GM12864 (cell line): ENCODE measurements at regions not wholly inside any gene's neighbourhood (a gene's known extent, or its start where the extent isn't known, plus 50 kb on each side); places are given as distances from the start of the nearest gene placed in this dataset.

ENCODE experiments used
- DNase-seq: peaks from one replicate; pipeline ENCODE4 v3.0.0-alpha.2; 2011; ENCODE audit warnings: low read depth
- H3K4me3 ChIP-seq: 2 replicates; pipeline ENCODE4 v1.5.1; 2011; ENCODE audit warnings: mild to moderate bottlenecking, low read depth, low read length, control low read depth
- CTCF ChIP-seq: IDR thresholded peaks from 2 replicates; pipeline ENCODE4 v1.5.1; 2011; ENCODE audit warnings: low read depth, mild to moderate bottlenecking, moderate library complexity, low read length, control low read depth, inconsistent platforms; ENCODE audit errors: missing control alignments

GRCh38 chr4:37043342-37043741, 201.2 kb upstream of the NWD2 start:
- DNase-seq: no peak
- H3K4me3 ChIP-seq: no peak overlapping the region
- TF ChIP-seq CTCF: no peak

GRCh38 chr4:37051111-37051510, 193.4 kb upstream of the NWD2 start:
- no peak overlapping the region for H3K4me3 ChIP-seq
- no peak for DNase-seq
- TF ChIP-seq CTCF: no peak

GRCh38 chr4:37051866-37052265, 192.7 kb upstream of the NWD2 start:
- TF ChIP-seq CTCF: no peak
- no peak overlapping the region for H3K4me3 ChIP-seq
- no peak for DNase-seq

GRCh38 chr4:37054531-37055077, 189.9 kb upstream of the NWD2 start:
- no peak overlapping the region for H3K4me3 ChIP-seq
- DNase-seq: no peak
- TF ChIP-seq CTCF: no peak

GRCh38 chr4:37058826-37059225, 185.7 kb upstream of the NWD2 start:
- no peak overlapping the region for H3K4me3 ChIP-seq
- no peak for DNase-seq
- TF ChIP-seq CTCF: no peak

- DNase-seq: no peak
- no peak overlapping the region for H3K4me3 ChIP-seq
- no peak for TF ChIP-seq CTCF
Observed at GRCh38 chr4:37066159-37066558, 178.4 kb upstream of the NWD2 start.

- H3K4me3 ChIP-seq: no peak overlapping the region
- no peak for DNase-seq
- peak; percentile 52 for TF ChIP-seq CTCF
Observed at GRCh38 chr4:37068580-37068979, 176.0 kb upstream of the NWD2 start.
